ENCODE measurements at regions not wholly inside any gene's neighbourhood (a gene's known extent, or its start where the extent isn't known, plus 50 kb on each side); places are given as distances from the start of the nearest gene placed in this dataset.

GRCh38 chr16:85237817-85238216 is 125.5 kb upstream of the CIBAR2 start:
- TF ChIP-seq POLR2A (IDR thresholded peaks at IDR 0.05) (no peak), CTCF (IDR thresholded peaks at IDR 0.05 in 4 of 5, conservative IDR thresholded peaks at IDR 0.05 in 1 of 5) (no peak)
